Fibroblast of lung (primary cell): ENCODE measurements at regions not wholly inside any gene's neighbourhood (a gene's known extent, or its start where the extent isn't known, plus 50 kb on each side); places are given as distances from the start of the nearest gene placed in this dataset.

Experiments
- DNase-seq, 2 donors: peaks; one replicate each; pipeline versions ENCODE4 v3.0.0 to v3.0.0-alpha.2; 2010; ENCODE audit warnings: low read depth in 2 of 2
- H2AFZ ChIP-seq: 2 replicates; pipeline ENCODE4 v1.5.1; 2012; ENCODE audit warnings: low read length, control low read depth, inconsistent platforms
- H3K27ac ChIP-seq: 2 replicates; pipeline ENCODE4 v1.5.1; 2011; ENCODE audit warnings: low read length, control low read depth; ENCODE audit not compliant: insufficient read depth
- H3K27me3 ChIP-seq: 2 replicates; pipeline ENCODE4 v1.5.1; 2011; ENCODE audit warnings: mild to moderate bottlenecking, low read length; ENCODE audit not compliant: control insufficient read depth, insufficient read depth
- H3K36me3 ChIP-seq: 2 replicates; pipeline ENCODE4 v1.5.1; 2011; ENCODE audit warnings: low read length; ENCODE audit not compliant: control insufficient read depth, insufficient read depth
- H3K4me1 ChIP-seq: 2 replicates; pipeline ENCODE4 v1.5.1; 2011; ENCODE audit warnings: low read length; ENCODE audit not compliant: control insufficient read depth, insufficient read depth; ENCODE audit errors: extremely low read depth
- H3K4me2 ChIP-seq: 2 replicates; pipeline ENCODE4 v1.5.1; 2011; ENCODE audit warnings: low read length, control low read depth; ENCODE audit not compliant: insufficient read depth; ENCODE audit errors: extremely low read depth
- H3K4me3 ChIP-seq, 4 experiments: fragments of 200-600 bp in 1 of 4; sonication (generic) in 1 of 4; replicated peaks in 1 of 4; 2 replicates each; pipeline ENCODE4 v1.5.1; 2011 to 2016; ENCODE audit warnings: low read length in 4 of 4, low read depth in 3 of 4, mild to moderate bottlenecking in 3 of 4, control low read depth in 2 of 4, inconsistent platforms in 1 of 4, mixed read lengths in 1 of 4; ENCODE audit not compliant: insufficient read depth in 1 of 4; ENCODE audit errors: control extremely low read depth in 1 of 4
- H3K79me2 ChIP-seq: 2 replicates; pipeline ENCODE4 v1.5.1; 2012; ENCODE audit warnings: mild to moderate bottlenecking, low read length, inconsistent platforms; ENCODE audit not compliant: control insufficient read depth, insufficient read depth
- H3K9ac ChIP-seq: 2 replicates; pipeline ENCODE4 v1.5.1; 2011; ENCODE audit warnings: mild to moderate bottlenecking, low read length, control low read depth; ENCODE audit not compliant: insufficient read depth
- H3K9me3 ChIP-seq: 2 replicates; pipeline ENCODE4 v1.5.1; 2012; ENCODE audit warnings: low read depth, low read length; ENCODE audit not compliant: control insufficient read depth, insufficient read depth
- H4K20me1 ChIP-seq: 2 replicates; pipeline ENCODE4 v1.5.1; 2011; ENCODE audit warnings: low read length; ENCODE audit not compliant: control insufficient read depth, insufficient read depth; ENCODE audit errors: extremely low read depth
- CTCF ChIP-seq, 2 donors: IDR thresholded peaks in 1 of 2; conservative IDR thresholded peaks in 1 of 2; 1 replicate in 1 of 2; 2 replicates in 1 of 2; pipeline ENCODE4 v1.5.1; 2011 to 2012; ENCODE audit warnings: low read length in 2 of 2, control low read depth in 1 of 2, inconsistent platforms in 1 of 2, low read depth in 1 of 2, mild to moderate bottlenecking in 1 of 2
- EZH2 ChIP-seq: IDR thresholded peaks from 2 replicates; pipeline ENCODE4 v1.5.1; 2012; ENCODE audit warnings: low read length, control low read depth, mild to moderate bottlenecking; ENCODE audit errors: missing control alignments

GRCh38 chr10:31607481-31607880, 288.5 kb downstream of the ZEB1 start:
- peak in 1 of 2 donors; percentile 33 for DNase-seq
- Histone ChIP-seq H3K79me2 (no peaks in the 10 kb centered on the region), H3K9ac (no peak overlapping the region), H3K9me3 (no peaks in the 10 kb centered on the region), H3K27me3 (no peaks in the 10 kb centered on the region), H2AFZ (no peak overlapping the region), H3K36me3 (no peaks in the 10 kb centered on the region), H3K4me2 (no peak overlapping the region), H3K4me3 (no peak overlapping the region), H3K27ac (no peak overlapping the region), H3K4me1 (peaks cover 7% of the 10 kb centered on the region), H4K20me1 (no peaks in the 10 kb centered on the region)
- TF ChIP-seq CTCF (conservative IDR thresholded peaks at IDR 0.05 in 1 of 2, IDR thresholded peaks at IDR 0.05 in 1 of 2; ENCODE audit: low read depth in 1 of 2, low read length in 2 of 2) (no peak), EZH2 (no peak)

GRCh38 chr10:31606841-31607240, 287.8 kb downstream of the ZEB1 start:
- H2AFZ ChIP-seq = no peak overlapping the region
- DNase-seq = peak in 1 of 2 donors; percentile 52

GRCh38 chr10:31605861-31606525, 287.0 kb downstream of the ZEB1 start:
- Histone ChIP-seq H3K27me3 (no peaks in the 10 kb centered on the region), H4K20me1 (no peaks in the 10 kb centered on the region), H3K9ac (no peak overlapping the region), H2AFZ (no peak overlapping the region), H3K27ac (no peak overlapping the region), H3K79me2 (no peaks in the 10 kb centered on the region), H3K36me3 (no peaks in the 10 kb centered on the region), H3K4me1 (peaks cover 5% of the 10 kb centered on the region), H3K4me3 (no peak overlapping the region), H3K9me3 (no peaks in the 10 kb centered on the region), H3K4me2 (no peak overlapping the region)
- TF ChIP-seq EZH2 (no peak), CTCF (conservative IDR thresholded peaks at IDR 0.05 in 1 of 2, IDR thresholded peaks at IDR 0.05 in 1 of 2; ENCODE audit: low read depth in 1 of 2, low read length in 2 of 2) (no peak)
- DNase-seq = peak in 1 of 2 donors; percentile 43

More at GRCh38 chr10:31606841-31607240, 287.8 kb downstream of the ZEB1 start:
- no peak overlapping the region for H3K4me3 ChIP-seq
- H3K4me2 ChIP-seq = no peak overlapping the region
- H3K9me3 ChIP-seq = no peaks in the 10 kb centered on the region
- no peaks in the 10 kb centered on the region for H4K20me1 ChIP-seq
- H3K27ac ChIP-seq = no peak overlapping the region
- no peaks in the 10 kb centered on the region for H3K79me2 ChIP-seq
- peaks cover 7% of the 10 kb centered on the region for H3K4me1 ChIP-seq
- H3K27me3 ChIP-seq = no peaks in the 10 kb centered on the region
- TF ChIP-seq CTCF (conservative IDR thresholded peaks at IDR 0.05 in 1 of 2, IDR thresholded peaks at IDR 0.05 in 1 of 2; ENCODE audit: low read depth in 1 of 2, low read length in 2 of 2) (no peak), EZH2 (no peak)
- H3K9ac ChIP-seq = no peak overlapping the region
- H3K36me3 ChIP-seq = no peaks in the 10 kb centered on the region
